ENCODE measurements at regions not wholly inside any gene's neighbourhood (a gene's known extent, or its start where the extent isn't known, plus 50 kb on each side); places are given as distances from the start of the nearest gene placed in this dataset.

DNA sequence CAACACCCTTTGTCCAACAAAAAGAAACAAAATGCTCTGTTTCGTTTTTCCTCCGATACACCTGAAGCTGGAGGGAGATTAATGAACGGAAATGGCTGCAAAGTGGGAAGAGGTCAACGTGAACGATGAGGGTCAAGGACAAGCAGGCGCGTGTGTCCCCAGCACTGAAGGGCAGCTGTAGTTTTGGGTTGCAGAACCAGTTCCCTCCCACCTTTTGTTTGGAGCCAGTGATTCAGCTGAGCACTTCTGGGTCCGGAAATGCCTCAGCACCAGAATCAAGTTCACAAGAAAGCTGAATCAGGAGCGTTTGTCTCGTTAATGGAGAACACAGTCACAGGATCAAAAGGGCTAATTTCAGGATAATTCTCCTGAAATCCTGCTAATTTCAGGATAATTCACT is 51.1 kb upstream of the PWP1 start:
- DNase-seq, result no peak
- no peaks in the 10 kb centered on the region for H3K36me3 Mint-ChIP-seq (ENCODE audit: low read depth)
- TF ChIP-seq, protein P1, sequence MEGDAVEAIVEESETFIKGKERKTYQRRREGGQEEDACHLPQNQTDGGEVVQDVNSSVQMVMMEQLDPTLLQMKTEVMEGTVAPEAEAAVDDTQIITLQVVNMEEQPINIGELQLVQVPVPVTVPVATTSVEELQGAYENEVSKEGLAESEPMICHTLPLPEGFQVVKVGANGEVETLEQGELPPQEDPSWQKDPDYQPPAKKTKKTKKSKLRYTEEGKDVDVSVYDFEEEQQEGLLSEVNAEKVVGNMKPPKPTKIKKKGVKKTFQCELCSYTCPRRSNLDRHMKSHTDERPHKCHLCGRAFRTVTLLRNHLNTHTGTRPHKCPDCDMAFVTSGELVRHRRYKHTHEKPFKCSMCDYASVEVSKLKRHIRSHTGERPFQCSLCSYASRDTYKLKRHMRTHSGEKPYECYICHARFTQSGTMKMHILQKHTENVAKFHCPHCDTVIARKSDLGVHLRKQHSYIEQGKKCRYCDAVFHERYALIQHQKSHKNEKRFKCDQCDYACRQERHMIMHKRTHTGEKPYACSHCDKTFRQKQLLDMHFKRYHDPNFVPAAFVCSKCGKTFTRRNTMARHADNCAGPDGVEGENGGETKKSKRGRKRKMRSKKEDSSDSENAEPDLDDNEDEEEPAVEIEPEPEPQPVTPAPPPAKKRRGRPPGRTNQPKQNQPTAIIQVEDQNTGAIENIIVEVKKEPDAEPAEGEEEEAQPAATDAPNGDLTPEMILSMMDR (IDR thresholded peaks at IDR 0.05), result no peak
- peaks cover 2% of the 10 kb centered on the region; the same call in 1 of the 2 replicates for H3K27me3 Mint-ChIP-seq (ENCODE audit: insufficient read depth)
- no peak overlapping the region for H3K4me3 Mint-ChIP-seq
- H3K4me1 Mint-ChIP-seq (ENCODE audit: low read depth), result no peaks in the 10 kb centered on the region
- H3K27ac Mint-ChIP-seq, result no peak overlapping the region
- H3K9me3 Mint-ChIP-seq, result peaks cover 5% of the 10 kb centered on the region

DNA sequence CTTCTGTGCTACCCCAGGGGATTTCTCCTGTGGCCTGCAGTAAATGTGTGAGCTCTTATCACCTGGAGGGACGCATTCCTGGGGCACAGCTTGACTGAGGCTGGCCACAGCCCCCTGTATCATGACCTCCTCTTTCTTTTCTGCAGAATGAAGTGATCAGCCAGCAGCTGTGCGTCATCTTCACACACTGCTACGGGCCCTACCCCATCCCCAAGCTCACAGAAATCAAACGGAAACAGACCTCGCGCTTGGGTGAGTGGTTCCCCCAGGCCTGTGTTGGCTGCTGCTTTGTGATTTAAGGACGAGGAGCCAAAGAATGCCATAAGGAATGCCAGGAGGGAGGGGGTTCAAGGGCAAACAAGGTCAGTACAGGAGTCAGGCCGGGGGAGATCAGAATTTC is 50.5 kb upstream of the PWP1 start:
- Mint-ChIP-seq H3K36me3 (ENCODE audit: low read depth) (no peaks in the 10 kb centered on the region), H3K4me1 (ENCODE audit: low read depth) (no peaks in the 10 kb centered on the region), H3K27ac (no peak overlapping the region), H3K9me3 (peaks cover 5% of the 10 kb centered on the region), H3K27me3 (ENCODE audit: insufficient read depth) (peaks cover 1% of the 10 kb centered on the region; the same call in 1 of the 2 replicates), H3K4me3 (no peak overlapping the region; the same call in 1 of the 2 replicates)
- TF ChIP-seq, protein P1 (IDR thresholded peaks at IDR 0.05), result no peak
- no peak for DNase-seq
